GM18505 (cell line): ENCODE measurements at regions not wholly inside any gene's neighbourhood (a gene's known extent, or its start where the extent isn't known, plus 50 kb on each side); places are given as distances from the start of the nearest gene placed in this dataset.
A peak's percentile ranks its signal among the peaks of the same experiment; 100 is the strongest.
"Not testable (repeated sequence)": the region's sequence is repeated elsewhere in the genome, so short reads cannot be mapped to it uniquely, and the experiment has no call there.

Source experiments
- ATAC-seq: cut with Tn5 transposase; IDR thresholded peaks from one replicate; pipeline ENCODE4 v1.9.1; 2021; ENCODE audit not compliant: unreplicated experiment
- POLR2A ChIP-seq: IDR thresholded peaks from 4 replicates; pipeline ENCODE4 v1.6.1; 2011; ENCODE audit warnings: borderline replicate concordance; ENCODE audit not compliant: insufficient read depth, insufficient read length; ENCODE audit errors: extremely low read depth

DNA sequence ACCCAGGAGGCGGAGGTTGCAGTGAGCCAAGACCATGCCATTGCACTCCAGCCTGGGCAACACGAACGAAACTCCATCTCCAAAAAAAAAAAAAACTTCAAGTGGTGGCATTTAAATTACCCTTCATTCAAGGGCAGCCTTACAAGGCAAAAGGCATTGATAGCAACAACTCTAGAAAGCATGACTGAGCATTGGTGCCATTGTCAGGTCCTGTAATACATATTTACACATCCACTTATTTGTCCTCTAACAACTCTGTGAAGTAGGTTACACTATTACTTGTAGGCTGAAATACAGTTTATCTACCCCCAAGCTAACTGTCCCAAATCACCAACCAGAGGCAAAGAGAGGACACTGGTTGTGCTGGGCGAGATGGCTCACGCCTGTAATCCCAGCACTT, 52.7 kb upstream of the LARP1 start:
- ATAC-seq = no peak
- no peak for TF ChIP-seq POLR2A

DNA sequence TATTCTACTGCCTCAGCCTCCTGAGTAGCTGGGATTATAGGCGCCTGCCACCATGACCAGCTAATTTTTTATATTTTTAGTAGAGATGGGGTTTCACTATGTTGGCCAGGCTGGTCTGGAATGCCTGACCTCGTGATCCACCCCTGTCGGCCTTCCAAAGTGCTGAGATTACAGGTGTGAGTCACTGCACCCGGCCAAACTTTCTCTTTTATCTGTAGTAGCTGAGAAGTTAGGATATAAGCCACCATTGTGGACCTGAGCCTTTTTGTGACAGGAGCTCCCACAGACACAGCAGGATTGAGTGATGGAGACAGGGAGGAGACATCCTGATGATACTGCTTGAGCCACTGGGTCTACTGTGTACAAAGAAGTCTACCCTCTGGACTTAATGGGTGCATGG, 53.5 kb upstream of the LARP1 start:
- ATAC-seq = not testable (repeated sequence)

DNA sequence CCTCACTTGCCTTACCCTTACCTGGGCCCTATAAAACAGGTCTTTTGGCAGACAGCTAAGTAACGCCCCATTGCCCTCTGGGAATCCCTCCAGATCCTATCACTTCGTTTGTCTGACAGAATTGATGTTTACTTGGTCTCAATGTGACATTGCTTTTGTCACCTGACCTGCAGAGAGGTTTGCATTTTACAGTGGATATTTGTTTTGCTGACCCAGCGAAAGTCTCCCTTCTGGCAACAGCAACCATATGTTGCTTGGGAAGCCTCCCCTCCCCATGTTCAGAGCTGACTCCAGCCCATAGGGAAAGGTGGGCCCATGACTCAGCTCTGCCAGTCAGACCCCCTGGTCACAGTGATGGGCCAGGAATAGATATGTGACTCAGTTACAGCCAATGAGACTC, 54.0 kb upstream of the LARP1 start:
- no peak for TF ChIP-seq POLR2A
- no peak for ATAC-seq

GRCh38 chr5:154700289-154700928, 54.8 kb upstream of the LARP1 start:
- ATAC-seq = not testable (repeated sequence)

GRCh38 chr5:154698763-154699162, 56.4 kb upstream of the LARP1 start:
- ATAC-seq = no peak
- TF ChIP-seq POLR2A = no peak

- no peak for ATAC-seq
Measured at GRCh38 chr5:154697371-154697770, 57.8 kb upstream of the LARP1 start.

DNA sequence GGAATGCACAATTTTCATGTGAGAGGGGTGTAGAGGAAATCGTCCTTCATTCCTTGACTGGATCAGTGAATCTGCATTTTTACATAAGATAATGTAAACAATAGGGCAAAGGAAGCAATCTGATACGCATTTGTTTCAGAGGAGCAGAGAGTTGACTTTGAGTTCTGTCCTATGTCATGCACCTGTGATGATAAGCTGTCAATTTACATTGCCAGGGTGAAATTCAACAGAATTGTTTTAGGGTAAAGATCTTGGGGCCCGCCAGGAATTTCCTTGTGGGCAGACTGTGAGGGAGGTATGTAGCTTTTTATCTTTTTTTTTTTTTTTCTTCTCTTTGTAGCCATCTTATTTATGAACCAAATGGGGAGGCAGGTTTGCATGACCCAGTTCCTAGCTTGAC, 58.3 kb upstream of the LARP1 start:
- no peak for TF ChIP-seq POLR2A
- ATAC-seq = no peak

More at GRCh38 chr5:154697371-154697770, 57.8 kb upstream of the LARP1 start:
- no peak for TF ChIP-seq POLR2A

GRCh38 chr5:154694159-154694558, 61.0 kb upstream of the LARP1 start:
- no peak for TF ChIP-seq POLR2A
- no peak for ATAC-seq

DNA sequence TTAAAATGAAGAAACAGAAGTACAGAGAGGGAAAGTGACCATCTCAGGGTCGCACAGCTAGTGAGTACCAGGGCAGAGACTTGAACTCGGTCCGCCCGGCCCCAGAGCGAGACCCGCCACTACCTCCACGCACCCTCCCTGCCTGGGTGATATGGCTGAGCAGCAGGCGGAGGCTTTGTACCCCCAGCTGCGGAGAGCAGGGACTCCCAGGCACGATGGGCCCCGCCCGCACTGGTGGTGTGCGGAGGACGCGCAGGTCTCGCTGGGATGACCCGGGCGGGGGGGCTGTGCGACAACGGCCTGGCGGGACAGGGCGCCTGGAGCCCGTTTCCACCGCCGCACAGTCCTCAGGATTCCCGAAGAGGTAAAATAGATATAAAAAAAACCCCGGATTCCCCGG, 64.7 kb upstream of the LARP1 start:
- no peak for ATAC-seq
- no peak for TF ChIP-seq POLR2A

DNA sequence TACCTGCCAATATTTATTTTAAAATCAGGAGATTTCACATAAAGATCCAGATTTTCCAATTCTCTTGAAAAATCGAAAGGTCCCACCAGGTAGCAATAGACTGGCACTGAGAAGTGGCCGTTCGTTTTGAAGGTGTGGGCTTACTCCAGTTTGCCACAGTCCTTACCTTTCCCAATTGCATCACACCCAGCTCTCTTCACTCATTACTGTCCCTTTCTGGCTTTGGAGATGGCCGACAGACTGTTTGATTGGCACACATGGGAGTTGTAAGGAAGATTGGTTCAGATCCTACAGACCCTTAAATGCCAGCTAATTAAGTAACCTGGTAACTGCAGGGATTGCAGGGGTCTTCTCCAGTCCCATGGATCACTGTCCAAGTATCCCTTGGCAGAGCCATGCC, 68.7 kb upstream of the LARP1 start:
- no peak for TF ChIP-seq POLR2A
- ATAC-seq = no peak

DNA sequence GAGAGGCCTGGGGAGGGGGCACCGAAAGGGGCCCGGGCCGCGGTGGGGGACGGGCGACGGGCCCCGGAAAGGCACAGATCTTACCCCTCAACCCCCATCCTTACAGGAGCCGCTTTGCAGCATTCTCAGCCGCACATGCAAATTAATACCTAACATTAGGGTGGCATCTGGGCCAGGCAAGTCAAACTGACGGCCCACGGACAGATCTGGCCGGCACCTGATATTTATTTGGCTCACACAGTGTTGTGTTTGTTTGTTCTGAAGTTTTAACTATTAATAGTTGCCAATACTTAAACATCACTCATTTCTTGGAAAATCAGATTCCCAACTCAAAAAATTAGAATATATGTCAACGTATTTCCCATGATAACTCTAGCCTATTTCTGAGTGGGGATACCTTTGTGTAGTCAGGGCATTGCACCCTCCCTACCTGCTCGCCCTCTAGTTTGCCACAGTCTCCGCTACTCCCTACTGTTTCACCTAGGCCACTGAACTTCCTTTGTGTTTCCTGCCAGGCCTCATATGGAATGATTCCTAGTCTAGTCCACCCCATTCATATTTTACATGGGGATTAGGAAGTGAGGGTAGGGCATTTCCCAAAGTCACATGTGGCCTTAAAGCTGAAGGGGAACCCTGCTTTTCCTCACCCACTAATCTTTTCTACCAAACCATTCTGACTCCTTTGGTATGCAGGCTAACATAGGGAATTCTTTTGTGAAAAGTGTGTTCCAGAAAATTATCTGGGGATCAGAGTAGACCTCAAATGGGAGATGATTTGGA, 71.9 kb upstream of the LARP1 start:
- peak; percentile 54 for ATAC-seq
- TF ChIP-seq POLR2A = no peak

- no peak for ATAC-seq
- no peak for TF ChIP-seq POLR2A
Measured at GRCh38 chr5:154679501-154679900, 75.7 kb upstream of the LARP1 start.

DNA sequence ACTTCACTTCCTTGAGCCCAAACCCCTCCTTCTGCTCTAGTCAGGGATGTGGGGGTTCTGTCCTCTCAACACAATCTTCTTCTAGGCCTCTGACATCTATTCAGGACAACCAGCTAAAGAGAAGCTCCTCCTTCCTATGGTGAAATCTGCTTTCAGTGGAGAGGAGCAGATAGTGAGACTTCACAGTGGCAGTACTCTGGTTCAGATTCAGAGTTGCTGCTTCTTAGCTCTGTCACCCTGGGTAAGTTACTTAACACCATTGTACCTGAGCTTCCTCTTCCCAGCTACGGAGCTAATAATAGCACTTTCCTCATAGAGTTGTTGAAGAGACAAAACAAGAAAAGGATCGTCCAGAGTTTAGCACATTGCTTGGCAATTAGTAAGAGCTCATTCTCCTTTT, 77.3 kb upstream of the LARP1 start:
- no peak for ATAC-seq

DNA sequence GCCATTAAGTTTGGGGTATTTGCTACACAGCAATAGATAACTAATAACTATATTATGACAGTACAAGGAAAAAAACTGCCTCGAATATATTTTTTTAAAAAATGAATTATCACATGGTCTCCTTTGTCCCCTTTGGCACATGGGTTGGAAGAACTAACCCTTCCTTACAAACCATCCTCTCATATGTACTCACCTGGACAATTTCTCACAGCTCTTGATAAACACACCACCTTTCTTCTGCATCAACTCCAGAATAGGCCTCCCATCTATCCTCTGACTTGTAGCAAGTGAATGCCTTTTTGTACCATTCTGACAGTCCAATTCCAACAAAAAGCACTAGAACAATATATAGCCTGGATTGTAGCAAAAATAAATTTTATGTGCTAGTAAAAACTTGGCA, 78.7 kb upstream of the LARP1 start:
- no peak for ATAC-seq
- TF ChIP-seq POLR2A = no peak

More for the DNA sequence above, 77.3 kb upstream of the LARP1 start:
- no peak for TF ChIP-seq POLR2A

GRCh38 chr5:154674029-154674428, 81.1 kb upstream of the LARP1 start:
- TF ChIP-seq POLR2A = no peak
- ATAC-seq = no peak

DNA sequence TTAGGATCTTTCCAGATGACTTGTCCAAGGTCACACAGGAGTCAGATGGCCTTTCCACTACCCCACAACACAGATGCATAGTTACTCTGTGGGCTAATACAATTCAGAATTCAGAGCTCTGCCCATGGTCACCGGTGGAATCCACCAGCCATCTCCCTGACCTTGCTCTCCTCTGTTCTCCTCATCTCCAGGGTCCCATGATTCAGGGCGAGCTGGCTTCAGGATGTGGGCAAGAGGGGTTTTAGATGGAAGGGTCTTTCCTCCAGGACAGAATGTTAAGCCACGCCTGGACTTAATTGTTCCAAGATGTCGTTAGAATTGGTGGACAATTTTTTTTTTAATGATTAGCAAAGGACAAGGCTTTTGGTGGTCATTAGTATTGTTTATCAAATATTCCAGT, 81.7 kb upstream of the LARP1 start:
- ATAC-seq = no peak
- no peak for TF ChIP-seq POLR2A

DNA sequence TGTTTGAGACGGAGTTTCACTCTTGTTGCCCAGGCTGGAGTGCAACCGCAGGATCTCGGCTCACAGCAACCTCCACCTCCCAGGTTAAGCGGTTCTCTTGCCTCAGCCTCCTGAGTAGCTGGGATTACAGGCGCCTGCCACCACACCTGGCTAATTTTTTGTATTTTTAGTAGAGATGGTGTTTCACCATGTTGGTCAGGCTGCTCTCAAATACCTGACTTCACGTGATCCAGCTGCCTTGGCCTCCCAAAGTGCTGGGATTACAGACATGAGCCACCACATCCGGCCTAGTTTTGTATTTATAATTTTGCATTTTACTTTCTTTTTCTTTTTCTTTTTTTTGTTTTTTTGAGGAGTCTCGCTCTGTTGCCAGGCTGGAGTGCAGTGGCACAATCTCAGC, 85.3 kb upstream of the LARP1 start:
- not testable (repeated sequence) for ATAC-seq
